GM23338 (cell line): ENCODE measurements at regions not wholly inside any gene's neighbourhood (a gene's known extent, or its start where the extent isn't known, plus 50 kb on each side); places are given as distances from the start of the nearest gene placed in this dataset.

Experiments used
- ATAC-seq: fragments of 200-7000 bp; cut with Tn5 transposase; 3 replicates; pipeline ENCODE4 v1.9.1; 2020
- DNase-seq: peaks from one replicate; pipeline ENCODE4 v3.0.0-alpha.2; 2015; ENCODE audit warnings: low spot score
- H2AFZ ChIP-seq: fragments of 200-600 bp; sonication (generic); 2 replicates; pipeline ENCODE4 v1.8.0; 2016; ENCODE audit warnings: antibody characterized with exemption, mild to moderate bottlenecking, moderate library complexity
- H3F3A ChIP-seq: fragments of 200-600 bp; sonication (generic); replicated peaks from 2 replicates; pipeline ENCODE4 v1.8.0; 2017; ENCODE audit warnings: antibody characterized with exemption, mixed run types, low read depth
- H3K27ac ChIP-seq: fragments of 200-600 bp; sonication (generic); 2 replicates; pipeline ENCODE4 v1.6.1; 2016; ENCODE audit warnings: low read depth
- H3K27me3 ChIP-seq: fragments of 200-600 bp; sonication (generic); 2 replicates; pipeline ENCODE4 v1.8.0; 2016; ENCODE audit warnings: mild to moderate bottlenecking, mixed run types, moderate library complexity; ENCODE audit not compliant: insufficient read depth
- H3K36me3 ChIP-seq: fragments of 200-600 bp; sonication (generic); 2 replicates; pipeline ENCODE4 v1.8.0; 2016; ENCODE audit warnings: mild to moderate bottlenecking; ENCODE audit not compliant: insufficient read depth
- H3K4me1 ChIP-seq: fragments of 200-600 bp; sonication (generic); 2 replicates; pipeline ENCODE4 v1.8.0; 2016; ENCODE audit warnings: mild to moderate bottlenecking, moderate library complexity; ENCODE audit not compliant: insufficient read depth
- H3K4me2 ChIP-seq: fragments of 200-600 bp; sonication (generic); 2 replicates; pipeline ENCODE4 v1.7.1; 2017; ENCODE audit warnings: mixed run types
- H3K4me3 ChIP-seq: fragments of 200-600 bp; sonication (generic); 2 replicates; pipeline ENCODE4 v1.6.1; 2016; ENCODE audit warnings: mixed run types
- H3K79me2 ChIP-seq: fragments of 200-600 bp; sonication (generic); replicated peaks from 2 replicates; pipeline ENCODE4 v1.8.0; 2017; ENCODE audit warnings: mild to moderate bottlenecking; ENCODE audit not compliant: insufficient read depth
- H3K9me2 ChIP-seq: fragments of 200-600 bp; sonication (generic); 2 replicates; pipeline ENCODE4 v1.8.0; 2017; ENCODE audit not compliant: insufficient read depth
- H4K20me1 ChIP-seq: fragments of 200-600 bp; sonication (generic); replicated peaks from 2 replicates; pipeline ENCODE4 v1.8.0; 2017; ENCODE audit warnings: mild to moderate bottlenecking; ENCODE audit not compliant: insufficient read depth
- H3K27ac Mint-ChIP-seq: 2 replicates; pipeline ENCODE4 v1.8.0; 2020; ENCODE audit warnings: inconsistent platforms, mild to moderate bottlenecking, moderate library complexity, mixed read lengths
- H3K27me3 Mint-ChIP-seq: 3 replicates; pipeline ENCODE4 v1.8.0; 2022; ENCODE audit warnings: low read depth, mild to moderate bottlenecking, moderate library complexity, mixed read lengths, inconsistent platforms; ENCODE audit not compliant: insufficient read depth, poor library complexity
- H3K36me3 Mint-ChIP-seq: 3 replicates; pipeline ENCODE4 v1.8.0; 2021; ENCODE audit warnings: low read depth, mild to moderate bottlenecking, inconsistent platforms, moderate library complexity, mixed read lengths
- H3K4me1 Mint-ChIP-seq: 3 replicates; pipeline ENCODE4 v1.8.0; 2020; ENCODE audit warnings: mild to moderate bottlenecking, inconsistent platforms, mixed read lengths
- H3K4me3 Mint-ChIP-seq: 3 replicates; pipeline ENCODE4 v1.8.0; 2021; ENCODE audit warnings: moderate library complexity, mild to moderate bottlenecking, inconsistent platforms, mixed read lengths
- H3K9me3 Mint-ChIP-seq: 3 replicates; pipeline ENCODE4 v1.8.0; 2020; ENCODE audit warnings: moderate library complexity, mild to moderate bottlenecking, inconsistent platforms, mixed read lengths
- EZH2 ChIP-seq: fragments of 200-600 bp; sonication (generic); IDR thresholded peaks from one replicate; pipeline ENCODE4 v1.8.0; 2017; ENCODE audit warnings: antibody characterized with exemption, mild to moderate bottlenecking, low read depth; ENCODE audit not compliant: unreplicated experiment
- EZH2phosphoT487 ChIP-seq: fragments of 200-600 bp; sonication (generic); IDR thresholded peaks from one replicate; pipeline ENCODE4 v1.8.1; 2018; ENCODE audit warnings: antibody characterized with exemption; ENCODE audit not compliant: unreplicated experiment
- JUNB ChIP-seq: IDR thresholded peaks from one replicate; pipeline ENCODE4 v1.6.1; 2016; ENCODE audit warnings: antibody characterized with exemption; ENCODE audit not compliant: unreplicated experiment
- NANOG ChIP-seq: IDR thresholded peaks from 2 replicates; pipeline ENCODE4 v1.6.1; 2016; ENCODE audit warnings: antibody characterized with exemption, borderline replicate concordance
- STAT1 ChIP-seq: IDR thresholded peaks from one replicate; pipeline ENCODE4 v1.6.1; 2016; ENCODE audit warnings: antibody characterized with exemption; ENCODE audit not compliant: unreplicated experiment
- ZNF462 ChIP-seq: fragments of 250-450 bp; sonication (Bioruptor Pico); IDR thresholded peaks from 2 replicates; pipeline ENCODE4 v1.5.0; 2020; ENCODE audit warnings: mild to moderate bottlenecking, moderate library complexity
- TF ChIP-seq, protein P1 (sequence below): IDR thresholded peaks from one replicate; pipeline ENCODE4 v1.6.1; 2018; ENCODE audit warnings: antibody characterized with exemption; ENCODE audit not compliant: unreplicated experiment
- TF ChIP-seq, protein P2 (sequence below), 2 experiments: fragments of 200-600 bp in 1 of 2; sonication (generic) in 1 of 2; conservative IDR thresholded peaks; 2 replicates each; pipeline versions ENCODE4 v1.5.1 to v1.6.1; 2016 to 2017; ENCODE audit warnings: antibody characterized with exemption in 2 of 2, low read depth in 2 of 2, mild to moderate bottlenecking in 2 of 2, moderate library complexity in 1 of 2

GRCh38 chr1:193944454-193944853 lies 758.0 kb upstream of the B3GALT2 start (continued):
- TF ChIP-seq, protein P1, sequence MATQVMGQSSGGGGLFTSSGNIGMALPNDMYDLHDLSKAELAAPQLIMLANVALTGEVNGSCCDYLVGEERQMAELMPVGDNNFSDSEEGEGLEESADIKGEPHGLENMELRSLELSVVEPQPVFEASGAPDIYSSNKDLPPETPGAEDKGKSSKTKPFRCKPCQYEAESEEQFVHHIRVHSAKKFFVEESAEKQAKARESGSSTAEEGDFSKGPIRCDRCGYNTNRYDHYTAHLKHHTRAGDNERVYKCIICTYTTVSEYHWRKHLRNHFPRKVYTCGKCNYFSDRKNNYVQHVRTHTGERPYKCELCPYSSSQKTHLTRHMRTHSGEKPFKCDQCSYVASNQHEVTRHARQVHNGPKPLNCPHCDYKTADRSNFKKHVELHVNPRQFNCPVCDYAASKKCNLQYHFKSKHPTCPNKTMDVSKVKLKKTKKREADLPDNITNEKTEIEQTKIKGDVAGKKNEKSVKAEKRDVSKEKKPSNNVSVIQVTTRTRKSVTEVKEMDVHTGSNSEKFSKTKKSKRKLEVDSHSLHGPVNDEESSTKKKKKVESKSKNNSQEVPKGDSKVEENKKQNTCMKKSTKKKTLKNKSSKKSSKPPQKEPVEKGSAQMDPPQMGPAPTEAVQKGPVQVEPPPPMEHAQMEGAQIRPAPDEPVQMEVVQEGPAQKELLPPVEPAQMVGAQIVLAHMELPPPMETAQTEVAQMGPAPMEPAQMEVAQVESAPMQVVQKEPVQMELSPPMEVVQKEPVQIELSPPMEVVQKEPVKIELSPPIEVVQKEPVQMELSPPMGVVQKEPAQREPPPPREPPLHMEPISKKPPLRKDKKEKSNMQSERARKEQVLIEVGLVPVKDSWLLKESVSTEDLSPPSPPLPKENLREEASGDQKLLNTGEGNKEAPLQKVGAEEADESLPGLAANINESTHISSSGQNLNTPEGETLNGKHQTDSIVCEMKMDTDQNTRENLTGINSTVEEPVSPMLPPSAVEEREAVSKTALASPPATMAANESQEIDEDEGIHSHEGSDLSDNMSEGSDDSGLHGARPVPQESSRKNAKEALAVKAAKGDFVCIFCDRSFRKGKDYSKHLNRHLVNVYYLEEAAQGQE, result no peak
- TF ChIP-seq STAT1, result no peak

DNA sequence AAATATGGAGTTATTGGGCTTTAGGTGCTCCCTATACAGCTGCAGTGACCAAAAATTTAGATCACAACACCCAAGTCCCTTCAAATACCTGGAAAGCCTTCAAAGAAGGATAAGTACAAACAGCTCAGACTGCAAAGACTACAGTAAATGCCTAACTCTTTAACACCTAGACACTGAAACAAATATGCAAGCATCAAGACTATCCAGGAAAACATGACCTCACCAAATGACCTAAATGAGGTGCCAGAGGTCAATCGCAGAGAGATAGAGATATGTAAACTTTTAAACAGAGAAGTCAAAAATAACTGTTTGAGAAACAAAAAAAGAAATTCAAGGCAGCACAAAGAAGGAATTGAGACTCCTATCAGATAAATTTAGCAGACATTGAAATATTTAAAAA lies 753.8 kb upstream of the B3GALT2 start:
- no peaks in the 10 kb centered on the region for H3K9me3 Mint-ChIP-seq
- peaks cover 2% of the 10 kb centered on the region; the same call in 1 of the 3 replicates for H3K36me3 Mint-ChIP-seq
- DNase-seq (no peak), ATAC-seq (no peak)
- Histone ChIP-seq H3K27ac (no peak overlapping the region), H3K27me3 (no peaks in the 10 kb centered on the region), H3K4me3 (no peak overlapping the region), H4K20me1 (no peaks in the 10 kb centered on the region), H2AFZ (no peak overlapping the region), H3F3A (no peaks in the 10 kb centered on the region), H3K36me3 (no peaks in the 10 kb centered on the region), H3K9me2 (no peaks in the 10 kb centered on the region; the same call in 1 of the 2 replicates), H3K4me2 (no peak overlapping the region), H3K79me2 (no peaks in the 10 kb centered on the region), H3K4me1 (peaks cover 8% of the 10 kb centered on the region)
- H3K4me1 Mint-ChIP-seq, result peaks cover 8% of the 10 kb centered on the region; the same call in 2 of the 3 replicates
- no peak overlapping the region for H3K27ac Mint-ChIP-seq
- H3K27me3 Mint-ChIP-seq, result no peaks in the 10 kb centered on the region
- H3K4me3 Mint-ChIP-seq, result no peak overlapping the region
- TF ChIP-seq JUNB, result no peak
- TF ChIP-seq NANOG, result no peak
- TF ChIP-seq EZH2, result no peak
- TF ChIP-seq ZNF462 (CRISPR knock-in tag), result no peak
- TF ChIP-seq, protein P2, sequence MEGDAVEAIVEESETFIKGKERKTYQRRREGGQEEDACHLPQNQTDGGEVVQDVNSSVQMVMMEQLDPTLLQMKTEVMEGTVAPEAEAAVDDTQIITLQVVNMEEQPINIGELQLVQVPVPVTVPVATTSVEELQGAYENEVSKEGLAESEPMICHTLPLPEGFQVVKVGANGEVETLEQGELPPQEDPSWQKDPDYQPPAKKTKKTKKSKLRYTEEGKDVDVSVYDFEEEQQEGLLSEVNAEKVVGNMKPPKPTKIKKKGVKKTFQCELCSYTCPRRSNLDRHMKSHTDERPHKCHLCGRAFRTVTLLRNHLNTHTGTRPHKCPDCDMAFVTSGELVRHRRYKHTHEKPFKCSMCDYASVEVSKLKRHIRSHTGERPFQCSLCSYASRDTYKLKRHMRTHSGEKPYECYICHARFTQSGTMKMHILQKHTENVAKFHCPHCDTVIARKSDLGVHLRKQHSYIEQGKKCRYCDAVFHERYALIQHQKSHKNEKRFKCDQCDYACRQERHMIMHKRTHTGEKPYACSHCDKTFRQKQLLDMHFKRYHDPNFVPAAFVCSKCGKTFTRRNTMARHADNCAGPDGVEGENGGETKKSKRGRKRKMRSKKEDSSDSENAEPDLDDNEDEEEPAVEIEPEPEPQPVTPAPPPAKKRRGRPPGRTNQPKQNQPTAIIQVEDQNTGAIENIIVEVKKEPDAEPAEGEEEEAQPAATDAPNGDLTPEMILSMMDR (conservative IDR thresholded peaks at IDR 0.05; ENCODE audit: low read depth in 2 of 2), result no peak
- TF ChIP-seq, protein P1, result no peak
- no peak for TF ChIP-seq EZH2phosphoT487
